ENCODE measurements at regions not wholly inside any gene's neighbourhood (a gene's known extent, or its start where the extent isn't known, plus 50 kb on each side); places are given as distances from the start of the nearest gene placed in this dataset.

- Histone ChIP-seq H2BK20ac (ENCODE audit: low read length) (no peak overlapping the region), H2BK5ac (ENCODE audit: low read depth, low read length) (no peak overlapping the region), H3K36me3 (ENCODE audit: control insufficient read depth in 2 of 4, insufficient read depth in 4 of 4, low read length in 3 of 4) (no peaks in the 10 kb centered on the region; a peak in 1 of 8 replicates), H4K8ac (ENCODE audit: extremely low read depth, insufficient read depth, low read length) (no peak overlapping the region), H2AFZ (ENCODE audit: low read length) (no peak overlapping the region), H3K4me3 (ENCODE audit: extremely low read depth in 1 of 4, insufficient read depth in 2 of 4, low read depth in 3 of 4, low read length in 4 of 4) (no peak overlapping the region), H4K91ac (replicated peaks; ENCODE audit: insufficient read length, low read length) (no peak overlapping the region), H2BK15ac (ENCODE audit: low read length) (no peak overlapping the region), H3K4me2 (ENCODE audit: insufficient read depth in 1 of 2, low read depth in 2 of 2, low read length in 2 of 2) (no peak overlapping the region), H3K27me3 (replicated peaks in 1 of 4; ENCODE audit: control insufficient read depth in 3 of 4, extremely low read depth in 1 of 4, insufficient read depth in 3 of 4, low read length in 3 of 4) (no peaks in the 10 kb centered on the region), H3K79me1 (ENCODE audit: low read depth, low read length) (no peaks in the 10 kb centered on the region), H3K27ac (ENCODE audit: low read depth, low read length) (no peak overlapping the region), H3K79me2 (ENCODE audit: control insufficient read depth in 1 of 2, insufficient read depth in 2 of 2, low read length in 2 of 2) (no peaks in the 10 kb centered on the region), H4K5ac (ENCODE audit: insufficient read length, low read depth, low read length) (peak overlapping the region; percentile 10), H4K20me1 (replicated peaks in 1 of 2; ENCODE audit: control insufficient read depth in 1 of 2, insufficient read depth in 2 of 2, low read length in 2 of 2) (no peaks in the 10 kb centered on the region), H3K14ac (ENCODE audit: insufficient read length) (no peak overlapping the region), H3K4ac (replicated peaks; ENCODE audit: insufficient read length, low read depth, low read length) (no peak overlapping the region), H3K56ac (replicated peaks; ENCODE audit: insufficient read length, low read depth, low read length) (no peak overlapping the region), H2BK120ac (replicated peaks; ENCODE audit: low read depth, low read length) (no peak overlapping the region), H2BK12ac (ENCODE audit: low read depth, low read length) (no peak overlapping the region), H3K23ac (ENCODE audit: insufficient read length) (no peak overlapping the region), H3K9ac (replicated peaks in 1 of 4; ENCODE audit: extremely low read depth in 1 of 4, low read depth in 3 of 4, low read length in 3 of 4) (no peak overlapping the region), H3K23me2 (ENCODE audit: low read depth, low read length) (no peaks in the 10 kb centered on the region), H2AK5ac (ENCODE audit: low read depth, low read length) (no peak overlapping the region), H3K4me1 (replicated peaks in 1 of 4; ENCODE audit: control insufficient read depth in 3 of 4, insufficient read depth in 4 of 4, low read length in 3 of 4) (no peaks in the 10 kb centered on the region; a peak in 1 of 7 replicates), H3K9me3 (ENCODE audit: insufficient read depth in 2 of 2, low read depth in 1 of 2, low read length in 1 of 2) (peaks cover 9% of the 10 kb centered on the region in 2 experiments), H3K18ac (ENCODE audit: extremely low read depth, low read length) (no peak overlapping the region)
- no peak for DNase-seq (ENCODE audit: low read depth in 1 of 2, low spot score in 2 of 2)
- 81% methylated on average over 15 of the region's 15 CpGs; no CpG with 5 or more reads in 1 of the 2 experiments for WGBS, 2 experiments (ENCODE audit: extremely low coverage in 1 of 2, insufficient coverage in 1 of 2, insufficient read length in 1 of 2, insufficient replicate concordance in 2 of 2, low coverage in 1 of 2, low lambda C conversion rate in 2 of 2, missing lambda C conversion rate in 1 of 2)
- no peak for FAIRE-seq
- POLR2A ChIA-PET (ENCODE audit: partially characterized antibody), result no interaction called here
- CTCF ChIA-PET (ENCODE audit: partially characterized antibody), result interaction anchor here (0.9 to 1.5 kb wide), 3 partner anchors 11 to 369 kb away, joined by 3 to 4 read pairs (median 3); no protein-coding TSS in a partner anchor
- TF ChIP-seq SUZ12 (IDR thresholded peaks at IDR 0.05; ENCODE audit: low read length), result no peak
- TF ChIP-seq POLR2A (IDR thresholded peaks at IDR 0.05; ENCODE audit: control extremely low read depth in 1 of 2, low read depth in 2 of 2, low read length in 2 of 2), result no peak
- TF ChIP-seq, protein P1, sequence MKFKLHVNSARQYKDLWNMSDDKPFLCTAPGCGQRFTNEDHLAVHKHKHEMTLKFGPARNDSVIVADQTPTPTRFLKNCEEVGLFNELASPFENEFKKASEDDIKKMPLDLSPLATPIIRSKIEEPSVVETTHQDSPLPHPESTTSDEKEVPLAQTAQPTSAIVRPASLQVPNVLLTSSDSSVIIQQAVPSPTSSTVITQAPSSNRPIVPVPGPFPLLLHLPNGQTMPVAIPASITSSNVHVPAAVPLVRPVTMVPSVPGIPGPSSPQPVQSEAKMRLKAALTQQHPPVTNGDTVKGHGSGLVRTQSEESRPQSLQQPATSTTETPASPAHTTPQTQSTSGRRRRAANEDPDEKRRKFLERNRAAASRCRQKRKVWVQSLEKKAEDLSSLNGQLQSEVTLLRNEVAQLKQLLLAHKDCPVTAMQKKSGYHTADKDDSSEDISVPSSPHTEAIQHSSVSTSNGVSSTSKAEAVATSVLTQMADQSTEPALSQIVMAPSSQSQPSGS (IDR thresholded peaks at IDR 0.05; ENCODE audit: low read length), result no peak
- no peak for TF ChIP-seq CREB1 (IDR thresholded peaks at IDR 0.05)
- no peak for TF ChIP-seq JUN (IDR thresholded peaks at IDR 0.05; ENCODE audit: low read depth, low read length)
- no peak for TF ChIP-seq ZNF274 (IDR thresholded peaks at IDR 0.05; ENCODE audit: borderline replicate concordance, extremely low read depth, low read length)
- TF ChIP-seq SIN3A (conservative IDR thresholded peaks at IDR 0.05 in 1 of 2, IDR thresholded peaks at IDR 0.05 in 1 of 2; ENCODE audit: low read depth in 1 of 2, low read length in 2 of 2), result no peak
- no peak for TF ChIP-seq BCL11A (IDR thresholded peaks at IDR 0.05; ENCODE audit: low read depth in 2 of 2, low read length in 2 of 2)
- no peak for TF ChIP-seq TCF12 (IDR thresholded peaks at IDR 0.05; ENCODE audit: low read depth, low read length)
- no peak for TF ChIP-seq SAP30 (IDR thresholded peaks at IDR 0.05; ENCODE audit: insufficient read depth, insufficient replicate concordance, low read length)
- TF ChIP-seq CBX5 (IDR thresholded peaks at IDR 0.05; ENCODE audit: low read depth, low read length), result no peak
- no peak for TF ChIP-seq BACH1 (IDR thresholded peaks at IDR 0.05; ENCODE audit: low read length)
- TF ChIP-seq BRCA1 (IDR thresholded peaks at IDR 0.05; ENCODE audit: low read depth, low read length), result no peak
These were observed 108.8 kb downstream of the ACKR3 start for GRCh38 chr2:236678307-236678975.

Data from H1 (cell line).